GM18498 (cell line): ENCODE measurements at regions not wholly inside any gene's neighbourhood (a gene's known extent, or its start where the extent isn't known, plus 50 kb on each side); places are given as distances from the start of the nearest gene placed in this dataset.
"Not testable (repeated sequence)": the region's sequence is repeated elsewhere in the genome, so short reads cannot be mapped to it uniquely, and the experiment has no call there.

ENCODE experiments used
- ATAC-seq: cut with Tn5 transposase; IDR thresholded peaks from one replicate; pipeline ENCODE4 v1.9.1; 2021; ENCODE audit warnings: mild to moderate bottlenecking, moderate library complexity; ENCODE audit not compliant: unreplicated experiment

- no peak for ATAC-seq
Measured at GRCh38 chrX:40852586-40852985, 117.2 kb upstream of the MED14 start.

GRCh38 chrX:40853004-40853815 is 117.9 kb upstream of the MED14 start:
- no peak for ATAC-seq

GRCh38 chrX:40853816-40854123 is 118.4 kb upstream of the MED14 start:
- ATAC-seq: no peak

GRCh38 chrX:40854242-40854641 is 118.9 kb upstream of the MED14 start:
- ATAC-seq: no peak

GRCh38 chrX:40855411-40855810 is 120.1 kb upstream of the MED14 start:
- no peak for ATAC-seq

- ATAC-seq: no peak
Measured at GRCh38 chrX:40855932-40856515, 120.7 kb upstream of the MED14 start.

GRCh38 chrX:40861952-40862554 is 126.7 kb upstream of the MED14 start:
- ATAC-seq: not testable (repeated sequence)

- ATAC-seq: not testable (repeated sequence)
Measured at GRCh38 chrX:40863260-40863659, 127.9 kb upstream of the MED14 start.

- ATAC-seq: no peak
Measured at GRCh38 chrX:40863671-40864070, 128.3 kb upstream of the MED14 start.

GRCh38 chrX:40864972-40865371 is 129.6 kb upstream of the MED14 start:
- no peak for ATAC-seq

- ATAC-seq: no peak
Measured at GRCh38 chrX:40866893-40867292, 131.6 kb upstream of the MED14 start.

- ATAC-seq: no peak
Measured at GRCh38 chrX:40867352-40867751, 132.0 kb upstream of the MED14 start.

GRCh38 chrX:40868868-40869267 is 133.5 kb upstream of the MED14 start:
- ATAC-seq: no peak

GRCh38 chrX:40870982-40871381 is 135.6 kb upstream of the MED14 start:
- not testable (repeated sequence) for ATAC-seq

- ATAC-seq: peak; percentile 61
Measured at GRCh38 chrX:40871385-40872082, 136.2 kb upstream of the MED14 start.

GRCh38 chrX:40872351-40872750 is 137.0 kb upstream of the MED14 start:
- no peak for ATAC-seq

- ATAC-seq: no peak
Measured at GRCh38 chrX:40875476-40875875, 140.1 kb upstream of the MED14 start.

- ATAC-seq: no peak
Measured at GRCh38 chrX:40877887-40878286, 142.5 kb upstream of the MED14 start.

- no peak for ATAC-seq
Measured at GRCh38 chrX:40878766-40879165, 143.4 kb upstream of the MED14 start.

GRCh38 chrX:40879172-40879571 is 143.8 kb upstream of the MED14 start:
- not testable (repeated sequence) for ATAC-seq

- ATAC-seq: no peak
Measured at GRCh38 chrX:40880712-40881111, 145.4 kb upstream of the MED14 start.
